Hypothalamus (tissue), 51 donors: ENCODE measurements at regions not wholly inside any gene's neighbourhood (a gene's known extent, or its start where the extent isn't known, plus 50 kb on each side); places are given as distances from the start of the nearest gene placed in this dataset.
"Not testable (repeated sequence)": the region's sequence is repeated elsewhere in the genome, so short reads cannot be mapped to it uniquely, and the experiment has no call there.

Experiments used
- DNase-seq, 51 donors: peaks; one replicate each; lab custom pipeline; 2025; lab: John Stamatoyannopoulos, UW

GRCh38 chr13:30520571-30520970 lies 54.8 kb upstream of the HMGB1 start:
- DNase-seq: no peak

GRCh38 chr13:30523211-30523610 lies 57.5 kb upstream of the HMGB1 start:
- no peak for DNase-seq

GRCh38 chr13:30523817-30524216 lies 58.1 kb upstream of the HMGB1 start:
- DNase-seq: not testable (repeated sequence)

- DNase-seq: not testable (repeated sequence)
Measured at GRCh38 chr13:30525212-30525611, 59.5 kb upstream of the HMGB1 start.

- no peak for DNase-seq
Measured at GRCh38 chr13:30526612-30527495, 61.1 kb upstream of the HMGB1 start.

- DNase-seq: no peak
Measured at GRCh38 chr13:30529085-30529834, 63.5 kb upstream of the HMGB1 start.

GRCh38 chr13:30535046-30535445 lies 69.3 kb upstream of the HMGB1 start:
- DNase-seq: no peak

- no peak for DNase-seq
Measured at GRCh38 chr13:30545320-30545719, 72.4 kb upstream of the USPL1 start.

GRCh38 chr13:30548046-30548445 lies 69.7 kb upstream of the USPL1 start:
- DNase-seq: not testable (repeated sequence)

GRCh38 chr13:30551189-30551588 lies 66.5 kb upstream of the USPL1 start:
- DNase-seq: peak in 1 of 51 donors; percentile 7

- DNase-seq: no peak
Measured at GRCh38 chr13:30552567-30552966, 65.2 kb upstream of the USPL1 start.

GRCh38 chr13:30559274-30559673 lies 58.4 kb upstream of the USPL1 start:
- DNase-seq: no peak

- no peak for DNase-seq
Measured at GRCh38 chr13:30560212-30560611, 57.5 kb upstream of the USPL1 start.

GRCh38 chr13:30561511-30561910 lies 56.2 kb upstream of the USPL1 start:
- no peak for DNase-seq

GRCh38 chr13:30564489-30564888 lies 53.2 kb upstream of the USPL1 start:
- DNase-seq: no peak

- DNase-seq: no peak
Measured at GRCh38 chr13:30565658-30566057, 52.1 kb upstream of the USPL1 start.

GRCh38 chr13:30567072-30567471 lies 50.6 kb upstream of the USPL1 start:
- no peak for DNase-seq
